ENCODE measurements at regions not wholly inside any gene's neighbourhood (a gene's known extent, or its start where the extent isn't known, plus 50 kb on each side); places are given as distances from the start of the nearest gene placed in this dataset.

- TF ChIP-seq EZH2 (IDR thresholded peaks at IDR 0.05; ENCODE audit: low read length) (no peak), CTCF (optimal IDR thresholded peaks at IDR 0.05 in 1 of 3, IDR thresholded peaks at IDR 0.05 in 1 of 3, conservative IDR thresholded peaks at IDR 0.05 in 1 of 3; ENCODE audit: extremely low read depth in 1 of 3, insufficient read depth in 2 of 3, low read length in 3 of 3) (no peak)
- Histone ChIP-seq H2AFZ (ENCODE audit: control insufficient read depth, low read length) (no peak overlapping the region), H3K9me1 (ENCODE audit: control insufficient read depth, extremely low read depth, insufficient read depth, low read length) (no peaks in the 10 kb centered on the region), H3K9me3 (ENCODE audit: control insufficient read depth, low read depth, low read length) (no peaks in the 10 kb centered on the region), H3K27ac (ENCODE audit: control insufficient read depth, insufficient read depth, low read length) (no peak overlapping the region), H3K36me3 (ENCODE audit: control insufficient read depth in 2 of 2, extremely low read depth in 1 of 2, insufficient read depth in 2 of 2, low read length in 2 of 2) (no peaks in the 10 kb centered on the region), H3K27me3 (ENCODE audit: control insufficient read depth, extremely low read depth, insufficient read depth, low read length) (no peaks in the 10 kb centered on the region), H3K79me2 (ENCODE audit: control insufficient read depth, insufficient read depth, low read length) (no peaks in the 10 kb centered on the region), H3K4me1 (ENCODE audit: control insufficient read depth, extremely low read depth, insufficient read depth, low read length) (peaks cover 27% of the 10 kb centered on the region), H3K4me2 (ENCODE audit: control insufficient read depth, extremely low read depth, insufficient read depth, low read depth, low read length) (no peak overlapping the region), H3K9ac (ENCODE audit: control insufficient read depth, extremely low read depth, insufficient read depth, low read length) (no peak overlapping the region), H4K20me1 (ENCODE audit: control insufficient read depth, extremely low read depth, insufficient read depth, low read length) (no peaks in the 10 kb centered on the region), H3K4me3 (ENCODE audit: control insufficient read depth in 2 of 3, extremely low read depth in 1 of 3, insufficient read depth in 2 of 3, low read depth in 1 of 3, low read length in 3 of 3) (no peak overlapping the region)
- dilution Hi-C loops (cut with MboI; ENCODE audit: extremely low pct_ligation_motif_present, low sequenced_read_pairs): no loop called here
- DNase-seq (ENCODE audit: low read depth, low spot score): no peak
- FAIRE-seq: no peak
These were observed 51.8 kb downstream of the TEX44 start for GRCh38 chr2:231644426-231644825.

DNA sequence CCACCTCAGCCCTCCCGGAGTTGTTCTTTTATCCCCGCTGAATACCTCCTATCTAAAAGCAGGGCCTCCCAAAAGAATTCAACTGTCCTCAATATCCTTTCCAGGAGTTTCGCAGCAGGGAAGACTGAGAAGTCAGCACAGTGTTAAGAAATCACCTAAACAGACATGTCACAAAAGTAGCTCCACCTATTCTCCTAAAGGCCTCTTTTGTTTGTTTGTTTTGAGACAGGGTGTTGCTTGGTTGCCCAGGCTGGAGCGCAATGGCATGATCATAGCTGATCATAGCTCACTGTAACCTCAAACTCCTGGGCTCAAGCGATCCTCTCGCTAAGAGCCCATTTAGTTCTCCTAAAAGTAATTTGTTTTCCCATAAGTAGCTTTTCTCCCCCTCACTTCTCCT, 53.8 kb downstream of the TEX44 start:
- Histone ChIP-seq H3K79me2 (ENCODE audit: control insufficient read depth, insufficient read depth, low read length) (no peaks in the 10 kb centered on the region), H3K9me3 (ENCODE audit: control insufficient read depth, low read depth, low read length) (no peaks in the 10 kb centered on the region), H3K27me3 (ENCODE audit: control insufficient read depth, extremely low read depth, insufficient read depth, low read length) (no peaks in the 10 kb centered on the region), H3K36me3 (ENCODE audit: control insufficient read depth in 2 of 2, extremely low read depth in 1 of 2, insufficient read depth in 2 of 2, low read length in 2 of 2) (no peaks in the 10 kb centered on the region), H3K4me3 (ENCODE audit: control insufficient read depth in 2 of 3, extremely low read depth in 1 of 3, insufficient read depth in 2 of 3, low read depth in 1 of 3, low read length in 3 of 3) (no peak overlapping the region), H4K20me1 (ENCODE audit: control insufficient read depth, extremely low read depth, insufficient read depth, low read length) (no peaks in the 10 kb centered on the region), H3K9ac (ENCODE audit: control insufficient read depth, extremely low read depth, insufficient read depth, low read length) (no peak overlapping the region), H3K9me1 (ENCODE audit: control insufficient read depth, extremely low read depth, insufficient read depth, low read length) (no peaks in the 10 kb centered on the region), H3K4me1 (ENCODE audit: control insufficient read depth, extremely low read depth, insufficient read depth, low read length) (peaks cover 27% of the 10 kb centered on the region), H3K4me2 (ENCODE audit: control insufficient read depth, extremely low read depth, insufficient read depth, low read depth, low read length) (no peak overlapping the region), H3K27ac (ENCODE audit: control insufficient read depth, insufficient read depth, low read length) (no peak overlapping the region), H2AFZ (ENCODE audit: control insufficient read depth, low read length) (no peak overlapping the region)
- TF ChIP-seq EZH2 (IDR thresholded peaks at IDR 0.05; ENCODE audit: low read length) (no peak), CTCF (optimal IDR thresholded peaks at IDR 0.05 in 1 of 3, IDR thresholded peaks at IDR 0.05 in 1 of 3, conservative IDR thresholded peaks at IDR 0.05 in 1 of 3; ENCODE audit: extremely low read depth in 1 of 3, insufficient read depth in 2 of 3, low read length in 3 of 3) (no peak)
- DNase-seq (ENCODE audit: low read depth, low spot score) (no peak), FAIRE-seq (no peak)
- dilution Hi-C loops (cut with MboI; ENCODE audit: extremely low pct_ligation_motif_present, low sequenced_read_pairs): no loop called here

Data from keratinocyte (primary cell).